ENCODE measurements at regions not wholly inside any gene's neighbourhood (a gene's known extent, or its start where the extent isn't known, plus 50 kb on each side); places are given as distances from the start of the nearest gene placed in this dataset.

DNA sequence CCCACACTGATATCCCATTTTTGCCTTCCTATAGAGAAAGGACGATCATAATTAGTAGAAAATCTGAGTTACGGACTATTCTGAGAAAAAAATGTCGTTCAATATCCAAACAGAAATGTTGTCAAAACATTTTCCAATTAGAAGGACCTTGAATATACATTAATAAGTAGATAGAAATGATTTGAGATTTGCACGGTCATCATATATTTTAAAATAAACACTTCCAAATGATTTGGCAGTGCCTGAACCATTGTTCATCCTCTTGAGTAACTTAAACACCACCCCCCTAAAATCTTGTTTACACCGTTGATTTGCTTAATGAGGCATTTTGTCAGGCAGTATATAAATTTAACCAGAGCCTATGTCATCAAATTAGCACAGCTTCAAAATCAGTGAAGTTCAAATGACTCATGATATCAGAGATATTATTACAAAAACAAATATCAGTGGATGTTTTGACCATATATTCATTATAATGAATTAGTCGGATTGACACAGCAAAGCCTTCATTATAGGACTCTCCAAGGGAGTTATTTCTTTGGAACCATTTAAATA lies 105.0 kb downstream of the ACTL7B start:
- no peak overlapping the region for H3T11ph ChIP-seq (ENCODE audit: low read length)
- H3K27me3 Mint-ChIP-seq (ENCODE audit: low read depth), result no peaks in the 10 kb centered on the region
- no peak overlapping the region for H2BK20ac ChIP-seq (ENCODE audit: low read depth, low read length, poor library complexity, severe bottlenecking)
- no peak overlapping the region for H3K27ac Mint-ChIP-seq
- no peak overlapping the region for H3K23ac ChIP-seq (ENCODE audit: insufficient read length, low read depth, low read length)
- WGBS (ENCODE audit: extremely low coverage, insufficient read length, low lambda C conversion rate), result no CpG with 5 or more reads among the region's 6 CpGs
- no peak overlapping the region for H2BK120ac ChIP-seq (ENCODE audit: low read depth, low read length, poor library complexity, severe bottlenecking)
- H3K14ac ChIP-seq (ENCODE audit: insufficient read depth, low read length), result no peak overlapping the region
- no peak overlapping the region for H4K8ac ChIP-seq (replicated peaks; ENCODE audit: insufficient read length, low read depth, low read length)
- no peak overlapping the region for H3K4me3 Mint-ChIP-seq
- H3K23me2 ChIP-seq (ENCODE audit: insufficient read length, low read depth, low read length, poor library complexity, severe bottlenecking), result no peaks in the 10 kb centered on the region
- TF ChIP-seq, protein P1, sequence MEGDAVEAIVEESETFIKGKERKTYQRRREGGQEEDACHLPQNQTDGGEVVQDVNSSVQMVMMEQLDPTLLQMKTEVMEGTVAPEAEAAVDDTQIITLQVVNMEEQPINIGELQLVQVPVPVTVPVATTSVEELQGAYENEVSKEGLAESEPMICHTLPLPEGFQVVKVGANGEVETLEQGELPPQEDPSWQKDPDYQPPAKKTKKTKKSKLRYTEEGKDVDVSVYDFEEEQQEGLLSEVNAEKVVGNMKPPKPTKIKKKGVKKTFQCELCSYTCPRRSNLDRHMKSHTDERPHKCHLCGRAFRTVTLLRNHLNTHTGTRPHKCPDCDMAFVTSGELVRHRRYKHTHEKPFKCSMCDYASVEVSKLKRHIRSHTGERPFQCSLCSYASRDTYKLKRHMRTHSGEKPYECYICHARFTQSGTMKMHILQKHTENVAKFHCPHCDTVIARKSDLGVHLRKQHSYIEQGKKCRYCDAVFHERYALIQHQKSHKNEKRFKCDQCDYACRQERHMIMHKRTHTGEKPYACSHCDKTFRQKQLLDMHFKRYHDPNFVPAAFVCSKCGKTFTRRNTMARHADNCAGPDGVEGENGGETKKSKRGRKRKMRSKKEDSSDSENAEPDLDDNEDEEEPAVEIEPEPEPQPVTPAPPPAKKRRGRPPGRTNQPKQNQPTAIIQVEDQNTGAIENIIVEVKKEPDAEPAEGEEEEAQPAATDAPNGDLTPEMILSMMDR (conservative IDR thresholded peaks at IDR 0.05), result no peak
- H3K18ac ChIP-seq (ENCODE audit: insufficient read length, low read depth, low read length), result no peak overlapping the region
- H3K79me1 ChIP-seq (ENCODE audit: insufficient read depth, low read depth, low read length, poor library complexity, severe bottlenecking), result no peaks in the 10 kb centered on the region
- H3K9me3 ChIP-seq (ENCODE audit: control insufficient read depth, low read depth, low read length), result no peaks in the 10 kb centered on the region
- no peaks in the 10 kb centered on the region for H3K27me3 ChIP-seq (ENCODE audit: insufficient read depth, low read length)
- H3K4me2 ChIP-seq (ENCODE audit: insufficient read depth, insufficient read length, low read length), result no peak overlapping the region
- H2AFZ ChIP-seq (ENCODE audit: low read length), result no peak overlapping the region
- H4K5ac ChIP-seq (ENCODE audit: insufficient read length, low read depth, low read length), result no peak overlapping the region
- no peak overlapping the region for H3K4ac ChIP-seq (ENCODE audit: low read depth, low read length)
- H3K4me1 ChIP-seq (ENCODE audit: insufficient read depth, low read length), result no peaks in the 10 kb centered on the region
- H2BK5ac ChIP-seq (ENCODE audit: insufficient read length, low read length), result no peak overlapping the region
- no peak overlapping the region for H3K56ac ChIP-seq (ENCODE audit: insufficient read length, low read depth, low read length)
- peaks cover 0 to under 1% of the 10 kb centered on the region in 2 experiments; a peak in 1 of 4 replicates for H3K4me1 Mint-ChIP-seq
- no peaks in the 10 kb centered on the region for H4K20me1 ChIP-seq (ENCODE audit: control insufficient read depth, insufficient read depth, insufficient read length)
- H3K9ac ChIP-seq (ENCODE audit: extremely low read depth, insufficient read length, low read length), result no peak overlapping the region
- H2AK5ac ChIP-seq (ENCODE audit: insufficient read length, low read length), result no peak overlapping the region
- H3K9me3 Mint-ChIP-seq, result no peaks in the 10 kb centered on the region; a peak in 2 of 5 replicates
- no peak overlapping the region for H2BK15ac ChIP-seq (ENCODE audit: low read depth, low read length)
- no peak overlapping the region for H3K27ac ChIP-seq (ENCODE audit: insufficient read length, low read depth, low read length)
- no peak for DNase-seq
- no peaks in the 10 kb centered on the region for H3K79me2 ChIP-seq (ENCODE audit: insufficient read depth, low read length)
- no peak overlapping the region for H4K91ac ChIP-seq (ENCODE audit: insufficient read length, low read depth, low read length)
- H3K36me3 Mint-ChIP-seq (ENCODE audit: insufficient read depth in 1 of 3, low read depth in 3 of 3), result no peaks in the 10 kb centered on the region
- no peak overlapping the region for H2BK12ac ChIP-seq (ENCODE audit: insufficient read length, low read depth, low read length)
